NB4 (cell line): ENCODE measurements at regions not wholly inside any gene's neighbourhood (a gene's known extent, or its start where the extent isn't known, plus 50 kb on each side); places are given as distances from the start of the nearest gene placed in this dataset.

Experiments used
- CTCF ChIP-seq: IDR thresholded peaks from one replicate; pipeline ENCODE4 v1.5.1; 2012; ENCODE audit warnings: low read depth, low read length
- POLR2A ChIP-seq: IDR thresholded peaks from 2 replicates; pipeline ENCODE4 v1.6.1; 2011; ENCODE audit warnings: mild to moderate bottlenecking; ENCODE audit not compliant: insufficient read length; ENCODE audit errors: extremely low read depth

GRCh38 chr4:186949847-186950246 is 226.2 kb upstream of the FAT1 start:
- TF ChIP-seq POLR2A = no peak
- no peak for TF ChIP-seq CTCF
